GM21423 (cell line): ENCODE measurements at regions not wholly inside any gene's neighbourhood (a gene's known extent, or its start where the extent isn't known, plus 50 kb on each side); places are given as distances from the start of the nearest gene placed in this dataset.
"Not testable (repeated sequence)": the region's sequence is repeated elsewhere in the genome, so short reads cannot be mapped to it uniquely, and the experiment has no call there.

Experiments used
- ATAC-seq: cut with Tn5 transposase; IDR thresholded peaks from one replicate; pipeline ENCODE4 v1.9.1; 2021; ENCODE audit warnings: mild to moderate bottlenecking, moderate library complexity; ENCODE audit not compliant: unreplicated experiment

DNA sequence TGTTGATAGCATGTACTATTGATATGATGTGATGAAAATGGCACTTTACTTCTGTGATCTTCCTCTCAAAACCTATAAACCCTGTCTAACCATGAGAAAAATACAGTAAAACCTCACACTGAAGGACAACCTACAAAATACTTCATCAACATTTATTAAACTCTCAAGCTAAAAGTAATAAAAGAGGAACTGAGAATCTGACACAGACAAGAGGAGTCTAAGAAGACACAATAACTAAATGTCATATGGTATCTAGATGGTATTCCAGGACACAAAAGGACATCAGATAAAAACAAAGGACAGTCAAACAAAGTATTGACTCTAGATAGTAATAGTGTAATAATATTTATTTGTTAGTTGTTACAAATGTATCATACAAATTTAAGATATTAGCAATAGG lies 655.3 kb downstream of the SH3BGRL start:
- ATAC-seq = no peak

DNA sequence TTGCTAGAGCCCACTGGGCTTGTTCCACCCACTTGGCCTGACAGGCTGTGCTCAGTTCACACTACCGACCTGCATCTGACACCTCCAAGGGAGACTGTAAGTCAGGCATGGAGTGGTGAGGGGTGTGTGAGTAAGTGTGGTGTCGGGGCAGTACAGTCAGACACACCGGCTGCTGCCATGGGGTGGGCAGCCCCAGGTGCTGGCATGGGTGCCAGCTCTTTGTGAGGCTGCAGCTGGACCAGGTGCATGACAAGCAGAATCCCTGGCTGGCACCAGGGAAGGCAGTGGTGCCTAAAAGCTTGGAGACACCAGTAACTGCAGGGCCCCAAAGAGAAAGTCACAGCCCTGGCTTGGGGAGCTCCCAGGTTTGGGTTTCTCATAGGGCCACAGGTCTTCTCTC lies 665.0 kb downstream of the SH3BGRL start:
- no peak for ATAC-seq

DNA sequence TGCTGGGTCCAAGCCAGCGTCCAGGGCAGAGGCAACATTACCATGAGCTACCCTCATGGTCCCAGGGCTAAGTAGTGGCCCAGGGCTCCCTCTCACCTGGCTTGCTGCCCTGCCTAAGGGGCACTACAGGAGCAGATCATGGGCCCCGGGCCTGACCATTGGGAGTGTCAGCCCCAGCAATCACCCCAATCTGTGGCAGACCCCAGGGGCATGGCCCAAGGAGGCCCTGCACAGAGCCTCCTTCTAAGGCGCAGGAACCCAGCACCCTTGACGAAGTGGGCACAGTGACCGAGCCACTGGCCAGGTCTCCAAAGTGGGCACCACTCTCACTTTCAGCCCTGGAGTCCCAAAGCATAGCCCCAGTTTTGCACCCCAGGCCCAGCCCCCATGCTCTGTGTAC lies 667.1 kb downstream of the SH3BGRL start:
- no peak for ATAC-seq

DNA sequence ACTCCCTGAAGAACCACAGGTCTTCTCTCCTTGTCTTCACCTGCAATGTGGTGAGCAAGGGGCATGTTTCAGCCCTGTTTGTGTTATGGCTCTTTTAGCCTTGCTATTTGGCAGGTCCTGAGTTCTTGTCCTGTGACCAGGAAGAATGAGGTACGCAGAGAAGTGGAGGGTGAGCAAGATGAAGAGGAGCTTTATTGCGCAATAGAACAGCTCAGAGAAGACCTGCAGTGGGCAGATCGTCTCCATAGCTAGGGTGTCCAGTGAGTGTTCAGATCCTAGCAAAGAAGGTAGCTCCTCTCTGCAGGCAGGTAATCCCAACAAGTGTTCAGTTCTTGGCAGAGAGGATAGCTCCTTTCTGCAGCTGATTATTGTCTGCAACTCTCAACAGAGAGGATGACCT lies 672.9 kb downstream of the SH3BGRL start:
- ATAC-seq = no peak

DNA sequence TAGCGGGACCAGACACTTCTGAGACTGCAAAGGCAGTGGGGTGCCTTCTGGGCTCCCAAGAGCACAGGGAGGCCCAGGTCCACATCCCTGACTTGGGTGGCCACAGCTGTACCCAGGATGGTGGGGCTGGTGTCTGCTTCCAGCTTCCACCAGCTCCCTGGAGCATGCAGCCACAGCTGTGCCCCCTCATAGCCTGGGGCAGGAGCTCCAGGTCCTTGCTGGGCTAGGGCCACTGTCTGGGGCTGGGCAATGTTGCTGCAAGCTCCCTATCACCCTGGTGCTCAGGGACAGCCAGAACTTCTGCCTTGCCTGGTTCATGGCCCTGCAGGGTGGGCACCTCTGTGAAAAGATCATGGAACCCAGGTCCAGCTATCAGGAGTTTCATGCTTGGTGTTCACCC lies 673.9 kb downstream of the SH3BGRL start:
- ATAC-seq = no peak

DNA sequence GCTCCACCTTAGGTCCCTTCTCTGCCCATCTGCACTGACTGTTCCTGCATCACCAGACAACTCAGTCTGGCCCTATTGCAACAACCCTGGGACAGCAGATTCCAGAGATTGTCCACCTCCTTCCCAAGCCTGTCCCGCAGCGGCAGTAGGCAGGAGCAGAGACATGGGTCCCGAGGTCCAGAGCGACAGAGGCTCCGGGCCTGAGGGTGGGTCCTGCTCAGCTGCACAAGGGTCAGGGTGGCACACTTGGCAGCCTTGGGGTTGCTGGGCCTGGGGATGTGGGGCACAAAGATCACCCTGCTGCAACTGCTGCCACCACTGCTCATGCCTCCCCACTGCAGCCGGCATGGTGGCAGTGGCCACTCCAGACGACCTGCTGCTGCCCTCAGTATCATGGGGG lies 674.5 kb downstream of the SH3BGRL start:
- no peak for ATAC-seq

DNA sequence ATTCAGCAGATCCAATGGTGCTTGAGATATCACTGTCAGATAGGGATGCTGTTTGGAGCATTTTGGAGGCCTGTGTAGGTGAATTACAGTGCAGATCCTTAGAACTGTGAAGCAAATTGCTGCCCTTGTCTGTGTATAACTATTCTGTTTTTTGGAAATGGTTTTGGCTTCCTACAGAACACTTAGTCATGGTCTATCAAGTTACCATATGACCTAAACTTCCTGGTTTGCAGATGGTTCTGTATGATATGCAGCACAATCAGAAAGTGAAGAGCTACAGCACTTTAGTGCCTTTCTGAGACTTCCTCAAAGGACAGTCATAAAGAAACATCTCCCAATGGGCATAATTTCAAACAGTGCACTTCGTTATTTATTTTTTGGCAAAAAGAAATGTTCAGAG lies 688.6 kb downstream of the SH3BGRL start:
- ATAC-seq = no peak

DNA sequence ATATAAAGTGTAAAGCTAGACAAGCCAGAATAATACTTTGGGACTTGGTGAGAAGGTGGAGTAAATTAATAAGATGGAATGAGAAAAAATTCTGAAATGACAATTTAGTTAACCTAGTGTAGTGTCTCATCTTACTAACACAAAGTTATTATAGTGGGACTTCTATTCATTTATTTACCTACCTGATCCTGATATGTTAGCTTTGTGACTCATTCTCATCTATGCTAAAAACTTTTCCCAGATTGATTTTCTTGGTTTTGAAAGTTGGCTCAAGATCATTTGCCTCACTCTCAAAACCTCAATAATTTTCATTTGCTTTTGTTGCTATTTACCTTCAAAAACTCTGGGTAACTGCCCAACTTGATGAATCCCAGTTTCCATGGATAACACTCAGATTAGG lies 698.6 kb downstream of the SH3BGRL start:
- ATAC-seq = no peak

DNA sequence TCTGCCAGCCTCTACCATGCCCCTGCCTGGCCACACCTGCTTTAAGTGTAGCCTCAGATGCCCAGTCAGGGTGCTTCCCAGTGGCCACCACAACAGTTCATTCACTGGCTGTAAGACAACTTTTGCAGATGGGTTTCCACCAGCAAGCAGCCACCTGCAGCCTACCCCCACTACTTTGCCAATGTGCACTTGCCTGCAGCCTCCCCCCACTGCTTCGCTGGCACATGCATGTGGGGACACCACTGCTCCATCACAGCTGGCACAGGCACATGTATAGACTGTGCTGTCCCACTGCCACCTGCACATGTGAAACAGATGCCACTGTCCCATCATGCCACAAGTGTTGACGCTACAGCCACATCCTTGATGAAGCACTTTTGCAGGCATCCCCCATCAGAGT lies 723.9 kb downstream of the SH3BGRL start:
- ATAC-seq = no peak

DNA sequence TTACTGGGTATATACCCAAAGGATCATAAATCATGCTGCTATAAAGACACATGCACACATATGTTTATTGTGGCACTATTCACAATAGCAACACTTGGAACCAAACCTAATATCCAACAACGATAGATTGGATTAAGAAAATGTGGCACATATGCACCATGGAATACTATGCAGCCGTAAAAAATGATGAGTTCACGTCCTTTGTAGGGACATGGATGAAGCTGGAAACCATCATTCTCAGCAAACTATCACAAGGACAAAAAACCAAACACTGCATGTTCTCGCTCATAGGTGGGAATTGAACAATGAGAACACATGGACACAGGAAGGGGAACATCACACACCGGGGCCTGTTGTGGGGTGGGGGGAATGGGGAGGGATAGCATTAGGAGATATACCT lies 744.0 kb downstream of the SH3BGRL start:
- not testable (repeated sequence) for ATAC-seq

DNA sequence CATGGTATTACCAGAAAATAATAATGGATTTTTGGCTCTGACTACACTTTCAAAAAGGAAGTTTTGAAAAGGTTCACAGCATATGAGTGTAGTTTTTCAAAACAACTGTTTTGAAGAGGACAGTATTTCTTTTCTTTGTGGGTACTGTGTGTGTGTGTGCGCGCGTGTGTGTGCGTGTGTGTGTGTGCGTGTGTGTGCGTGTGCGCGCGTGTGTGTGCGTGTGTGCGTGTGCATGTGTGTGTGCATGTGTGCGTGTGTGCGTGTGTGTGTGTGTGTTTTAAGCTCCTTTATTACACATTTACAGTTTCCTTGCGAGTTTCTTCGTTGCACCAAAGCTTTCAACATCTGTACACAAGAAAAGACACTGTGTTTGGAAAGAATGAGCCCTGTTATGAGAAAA lies 755.4 kb downstream of the SH3BGRL start:
- no peak for ATAC-seq

DNA sequence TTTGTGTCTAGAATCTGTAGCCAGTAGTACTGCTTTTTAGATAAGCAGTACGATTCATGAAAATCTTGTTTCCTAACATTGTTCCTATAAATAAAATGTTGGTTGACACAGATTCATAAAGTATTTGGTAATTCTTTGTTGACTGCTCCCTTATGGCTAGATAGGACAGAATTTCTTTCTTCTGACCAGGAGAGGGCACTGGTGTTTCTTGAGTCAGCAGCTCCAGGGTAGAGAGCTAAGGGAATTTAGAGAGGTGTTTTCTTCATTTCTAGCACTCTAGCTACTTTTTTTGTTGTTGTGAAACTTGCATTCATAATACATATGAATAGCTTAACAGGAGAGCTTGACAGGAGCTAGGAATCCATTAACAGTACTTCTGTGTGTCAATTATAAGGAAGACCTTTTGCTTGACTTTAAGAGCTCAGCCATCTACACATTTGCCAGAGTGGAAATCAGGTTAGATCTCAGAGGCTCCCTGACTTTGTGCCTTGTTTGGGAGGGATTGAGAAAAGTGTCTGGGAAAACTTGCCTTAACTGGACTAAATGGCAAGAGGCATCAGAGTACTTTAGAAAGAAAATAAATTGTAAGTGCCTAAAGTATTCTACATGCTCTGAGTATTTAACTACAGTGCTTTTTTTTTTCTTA lies 756.1 kb downstream of the SH3BGRL start:
- no peak for ATAC-seq

DNA sequence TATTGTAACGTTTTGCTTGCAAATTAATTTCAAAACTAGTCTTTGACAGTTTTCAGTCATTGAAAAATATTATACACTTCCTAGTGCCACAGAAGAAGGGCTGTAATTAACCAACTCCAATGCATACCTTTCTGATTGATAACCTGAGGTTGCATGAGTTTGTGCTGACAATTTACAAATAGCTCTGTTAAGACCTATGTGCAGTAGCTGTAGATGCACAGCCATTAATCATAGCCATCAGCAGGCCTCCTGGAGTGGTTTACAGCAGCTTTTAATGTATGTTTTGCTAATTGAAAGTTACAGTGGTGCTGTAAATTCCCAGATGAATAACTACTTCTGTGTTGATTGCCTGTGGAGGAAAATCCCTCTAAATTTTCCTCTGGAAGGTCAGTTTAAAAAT lies 758.1 kb downstream of the SH3BGRL start:
- no peak for ATAC-seq

DNA sequence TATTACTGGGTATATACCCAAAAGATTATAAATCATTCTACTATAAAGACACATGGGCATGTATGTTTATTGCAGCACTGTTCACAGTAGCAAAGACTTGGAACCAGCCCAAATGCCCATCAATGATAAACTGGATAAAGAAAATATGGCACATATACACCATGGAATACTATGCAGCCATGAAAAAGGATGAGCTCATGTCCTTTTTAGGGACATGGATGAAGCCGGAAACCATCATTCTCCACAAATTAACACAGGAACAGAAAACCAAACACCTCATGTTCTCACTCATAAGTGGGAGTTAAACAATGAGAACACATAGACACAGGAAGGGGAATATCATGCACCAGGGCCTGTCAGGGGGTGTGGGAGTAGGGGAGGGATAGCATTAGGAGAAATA lies 772.5 kb downstream of the SH3BGRL start:
- not testable (repeated sequence) for ATAC-seq

DNA sequence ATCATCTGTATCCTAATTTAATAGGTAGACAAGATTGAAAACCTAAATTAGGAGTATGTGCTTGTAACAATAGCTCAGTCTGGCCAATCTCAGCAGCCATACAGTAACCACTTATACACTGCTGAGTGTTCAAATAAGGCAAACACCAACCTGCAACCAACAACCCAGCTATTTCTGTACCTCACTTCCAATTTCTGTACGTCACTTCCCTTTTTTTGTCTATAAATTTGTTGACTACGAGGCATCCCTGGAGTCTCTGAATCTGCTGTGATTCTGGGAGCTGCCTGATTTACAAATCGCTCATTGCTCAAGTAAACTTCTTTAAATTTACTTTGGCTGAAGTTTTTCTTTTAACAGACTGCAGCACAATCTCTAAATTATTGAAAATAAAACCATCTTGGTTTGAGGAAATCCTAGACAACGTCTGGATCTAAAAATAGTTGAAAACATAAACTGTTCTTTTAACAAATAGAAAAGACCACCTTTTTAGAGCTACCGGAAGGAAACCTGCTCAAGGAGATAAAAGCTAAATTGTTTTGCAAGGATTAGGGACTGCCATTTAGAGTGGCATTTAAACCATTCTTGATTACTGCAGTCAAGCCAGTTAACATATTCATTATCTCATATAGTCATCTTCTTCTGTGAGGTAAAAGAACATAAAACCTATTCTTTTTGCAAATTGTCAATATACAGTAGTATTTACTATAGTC lies 778.1 kb downstream of the SH3BGRL start:
- no peak for ATAC-seq

DNA sequence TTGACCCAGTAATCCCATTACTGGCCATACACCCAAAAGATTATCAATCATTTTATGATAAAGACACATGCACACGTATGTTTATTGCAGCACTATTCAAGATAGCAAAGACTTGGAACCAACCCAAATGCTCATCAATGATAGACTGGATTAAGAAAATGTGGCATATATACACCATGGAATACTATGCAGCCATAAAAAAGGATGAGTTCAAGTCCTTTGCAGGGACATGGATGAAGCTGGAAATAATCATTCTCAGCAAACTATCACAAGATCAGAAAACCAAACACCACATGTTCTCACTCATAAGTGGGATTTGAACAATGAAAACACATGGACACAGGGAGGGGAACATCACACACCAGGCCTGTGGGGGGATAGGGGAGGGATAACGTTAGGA lies 785.3 kb downstream of the SH3BGRL start:
- not testable (repeated sequence) for ATAC-seq

DNA sequence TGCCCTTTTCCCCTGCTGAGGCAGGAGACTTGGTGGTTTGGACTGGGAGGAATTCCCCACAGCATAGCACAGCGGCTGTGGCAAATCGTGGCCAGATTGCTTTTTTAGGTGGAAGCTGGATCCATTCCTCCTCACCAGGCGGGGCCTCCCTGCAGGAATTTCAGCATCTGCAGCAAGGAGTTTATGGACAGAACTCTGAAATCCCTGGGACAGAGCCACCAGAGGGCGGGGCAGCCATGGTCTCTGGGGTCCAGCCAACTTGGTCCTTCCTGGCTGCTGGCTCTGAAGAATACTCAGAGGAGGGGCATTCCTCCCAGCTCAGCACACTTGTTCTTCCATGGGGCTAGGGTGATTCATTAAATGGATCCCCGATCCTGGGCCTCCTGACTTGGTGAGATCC lies 794.3 kb downstream of the SH3BGRL start:
- no peak for ATAC-seq

DNA sequence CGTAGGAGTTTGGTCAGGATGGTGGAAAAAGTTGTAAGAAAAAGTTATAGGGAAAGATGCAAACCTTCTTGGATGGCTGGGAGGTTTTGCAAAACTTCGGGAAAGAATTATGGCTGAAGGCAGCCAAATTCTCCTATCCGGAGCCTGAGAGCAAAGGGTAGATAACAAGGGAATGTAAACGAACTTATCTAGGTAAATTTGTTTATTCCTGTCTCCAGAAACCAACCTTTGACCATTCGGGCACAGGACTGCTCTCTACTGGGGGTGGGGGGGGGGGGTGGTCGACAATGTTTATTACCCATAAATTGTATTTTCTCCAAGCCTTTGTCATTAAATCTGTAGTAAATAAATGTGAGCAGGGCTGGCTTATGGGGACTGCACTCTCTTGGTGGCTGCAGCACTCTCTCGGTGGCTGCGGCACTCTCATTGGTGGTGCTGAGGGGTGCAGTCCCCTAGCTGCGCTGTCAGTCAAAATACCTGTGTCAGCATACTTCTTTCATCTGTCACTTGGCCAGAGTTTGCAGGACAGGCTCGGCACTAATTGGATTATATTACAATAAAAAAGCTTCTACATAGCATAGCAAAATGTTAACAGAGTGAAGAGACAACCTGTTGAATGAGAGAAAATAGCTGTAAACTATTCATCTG lies 827.8 kb downstream of the SH3BGRL start:
- ATAC-seq = no peak

DNA sequence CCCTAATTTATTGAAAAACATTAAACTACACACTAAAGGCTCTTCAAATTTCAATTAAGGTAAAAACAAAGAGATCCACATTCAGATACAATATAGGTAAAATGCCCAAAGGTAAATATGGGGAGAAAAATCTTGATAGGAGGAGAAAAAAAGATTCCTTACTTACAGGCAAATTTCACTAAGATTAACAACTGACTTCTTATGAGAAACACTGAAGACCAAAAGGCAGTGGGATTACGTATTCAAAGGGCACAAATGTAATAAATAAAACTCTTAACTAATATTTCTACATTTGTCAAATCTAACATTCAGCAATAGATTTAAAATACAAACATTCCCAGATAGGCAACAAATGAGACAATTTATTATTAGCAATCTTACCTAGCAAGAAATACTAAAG lies 829.3 kb downstream of the SH3BGRL start:
- no peak for ATAC-seq

DNA sequence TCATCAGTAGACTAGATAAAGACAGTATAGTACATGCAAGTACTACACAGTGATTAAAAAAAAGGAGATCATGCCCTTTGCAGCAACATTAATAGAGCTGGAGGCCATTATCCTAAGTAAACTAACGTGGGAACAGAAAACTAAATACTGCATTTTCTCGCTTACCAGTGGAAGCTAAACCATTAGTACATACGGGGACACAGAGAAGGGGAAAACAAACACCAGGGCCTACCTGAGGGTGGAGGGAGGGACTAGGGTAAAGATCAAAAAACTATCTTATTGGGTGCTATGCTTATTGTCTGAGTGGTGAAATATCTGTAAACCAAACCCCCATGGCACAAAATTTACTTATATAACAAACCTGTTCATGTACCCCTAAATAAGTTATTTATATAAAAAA lies 836.9 kb downstream of the SH3BGRL start:
- no peak for ATAC-seq

DNA sequence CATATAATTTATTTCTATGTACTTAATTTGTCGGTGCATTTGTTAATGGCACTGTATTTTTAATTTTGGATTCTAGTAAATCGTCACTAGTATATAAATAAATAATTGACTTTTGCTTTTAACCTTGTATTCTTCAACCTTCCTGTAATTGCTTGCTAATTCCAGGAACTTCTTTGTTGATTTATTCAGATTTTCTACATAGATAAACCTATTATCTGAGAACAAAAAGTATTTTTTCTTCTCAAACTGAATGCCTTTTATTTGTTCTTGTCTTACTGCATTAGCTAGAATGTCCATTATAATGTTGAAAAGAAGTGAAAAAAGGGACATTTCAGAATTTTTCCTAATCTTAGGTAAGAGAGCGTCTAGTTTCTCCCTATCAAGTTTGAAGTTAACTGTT lies 839.1 kb downstream of the SH3BGRL start:
- ATAC-seq = no peak

DNA sequence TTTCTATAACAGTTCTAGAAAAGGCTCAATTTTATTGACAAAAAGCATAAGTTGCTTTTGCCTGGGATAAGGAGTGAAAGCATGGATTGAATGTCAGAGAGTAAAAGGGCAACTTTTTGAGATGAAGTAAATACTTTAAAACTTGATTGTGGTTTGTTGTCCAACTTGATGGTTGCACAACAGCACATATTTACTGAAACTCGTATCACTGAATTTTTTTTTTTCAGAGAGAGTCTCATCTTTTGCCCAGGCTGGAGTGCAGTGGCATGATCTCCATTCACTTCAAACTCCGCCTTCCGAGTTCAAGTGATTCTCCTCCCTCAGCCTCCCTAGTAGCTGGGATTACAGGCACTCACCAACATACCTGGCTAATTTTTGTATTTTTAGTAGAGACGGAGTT lies 856.8 kb downstream of the SH3BGRL start:
- ATAC-seq = no peak
